Duodenal mucosa (tissue), 2 donors: ENCODE measurements at regions not wholly inside any gene's neighbourhood (a gene's known extent, or its start where the extent isn't known, plus 50 kb on each side); places are given as distances from the start of the nearest gene placed in this dataset.

Source experiments
- H3K27ac ChIP-seq: one replicate; pipeline ENCODE4 v1.7.0; 2013; ENCODE audit warnings: low read depth, low read length
- H3K27me3 ChIP-seq, 2 donors: one replicate each; pipeline ENCODE4 v1.7.0; 2013; ENCODE audit warnings: low read length in 2 of 2, control low read depth in 1 of 2; ENCODE audit not compliant: insufficient read depth in 2 of 2, control insufficient read depth in 1 of 2
- H3K36me3 ChIP-seq, 2 donors: one replicate each; pipeline ENCODE4 v1.7.0; 2013; ENCODE audit warnings: low read length in 2 of 2, control low read depth in 1 of 2; ENCODE audit not compliant: insufficient read depth in 2 of 2, control insufficient read depth in 1 of 2
- H3K4me1 ChIP-seq, 2 donors: one replicate each; pipeline ENCODE4 v1.7.0; 2013; ENCODE audit warnings: low read length in 2 of 2, control low read depth in 1 of 2; ENCODE audit not compliant: insufficient read depth in 2 of 2, control insufficient read depth in 1 of 2
- H3K4me3 ChIP-seq, 2 donors: one replicate each; pipeline ENCODE4 v1.7.0; 2013; ENCODE audit warnings: low read length in 2 of 2, low read depth in 1 of 2
- H3K9ac ChIP-seq, 2 donors: one replicate each; pipeline ENCODE4 v1.7.0; 2013; ENCODE audit warnings: low read length in 2 of 2, low read depth in 1 of 2
- H3K9me3 ChIP-seq, 2 donors: one replicate each; pipeline ENCODE4 v1.7.0; 2013; ENCODE audit warnings: low read length in 2 of 2, control low read depth in 1 of 2; ENCODE audit not compliant: control insufficient read depth in 1 of 2

- Histone ChIP-seq H3K36me3 (no peaks in the 10 kb centered on the region), H3K27ac (no peak overlapping the region), H3K9ac (no peak overlapping the region), H3K9me3 (peaks cover 0 to 4% of the 10 kb centered on the region in 2 donors), H3K4me1 (no peaks in the 10 kb centered on the region), H3K27me3 (peaks cover 0 to 3% of the 10 kb centered on the region in 2 donors), H3K4me3 (no peak overlapping the region)
Observed at GRCh38 chr9:88280816-88281382, 107.3 kb upstream of the SPIN1 start.

DNA sequence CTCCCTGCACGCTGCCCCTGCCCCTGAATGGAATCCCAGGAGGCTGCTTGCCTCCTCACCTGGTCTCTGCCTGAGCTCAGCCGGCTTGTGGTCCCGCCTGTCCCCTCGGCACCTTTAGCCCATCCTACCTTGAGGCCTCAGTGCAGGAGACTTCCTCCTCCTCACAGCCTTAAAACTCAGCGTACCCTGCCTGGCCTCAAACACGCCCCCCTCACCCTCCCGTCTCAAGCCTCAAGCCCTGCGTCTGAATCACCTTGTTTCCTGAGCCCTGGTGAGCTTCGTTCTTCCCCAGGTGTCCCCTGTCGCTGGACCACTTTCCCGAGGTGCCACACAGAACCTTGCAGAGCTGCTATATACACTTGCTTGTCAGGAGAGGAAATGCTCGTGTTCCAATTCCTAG, 110.2 kb upstream of the SPIN1 start:
- H3K4me3 ChIP-seq = no peak overlapping the region
- H3K9ac ChIP-seq = no peak overlapping the region
- no peak overlapping the region for H3K27ac ChIP-seq
- no peaks in the 10 kb centered on the region for H3K36me3 ChIP-seq
- H3K4me1 ChIP-seq = no peaks in the 10 kb centered on the region
- peaks cover 0 to 3% of the 10 kb centered on the region in 2 donors for H3K27me3 ChIP-seq
- H3K9me3 ChIP-seq = no peaks in the 10 kb centered on the region

DNA sequence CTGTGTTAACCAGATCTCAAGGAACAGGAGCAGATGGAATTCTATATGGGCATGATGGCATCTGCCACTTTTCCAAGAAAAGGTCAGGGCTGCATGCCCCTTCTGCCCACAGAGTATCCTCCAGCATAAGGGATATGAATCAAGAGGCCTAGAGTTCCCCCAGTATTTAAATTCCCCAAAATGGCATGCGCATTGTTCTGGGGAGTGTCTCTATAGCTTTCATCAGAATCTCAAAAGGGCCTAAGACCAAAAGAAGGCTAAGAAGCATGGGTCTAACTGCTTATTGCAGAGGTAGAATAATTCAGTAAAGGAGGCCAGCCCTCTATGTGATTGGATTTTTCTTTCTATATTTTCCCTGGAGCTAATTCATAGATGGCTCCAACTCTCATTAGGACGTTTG, 114.2 kb upstream of the SPIN1 start:
- Histone ChIP-seq H3K36me3 (no peaks in the 10 kb centered on the region), H3K9me3 (no peaks in the 10 kb centered on the region), H3K27ac (no peak overlapping the region), H3K4me3 (no peak overlapping the region), H3K9ac (no peak overlapping the region), H3K27me3 (peaks cover 0 to 3% of the 10 kb centered on the region in 2 donors), H3K4me1 (no peaks in the 10 kb centered on the region)

GRCh38 chr9:88272986-88273385, 115.3 kb upstream of the SPIN1 start:
- H3K4me1 ChIP-seq = no peaks in the 10 kb centered on the region
- peaks cover 0 to 2% of the 10 kb centered on the region in 2 donors for H3K27me3 ChIP-seq
- no peak overlapping the region for H3K9ac ChIP-seq
- H3K27ac ChIP-seq = no peak overlapping the region
- no peak overlapping the region for H3K4me3 ChIP-seq
- no peaks in the 10 kb centered on the region for H3K9me3 ChIP-seq
- H3K36me3 ChIP-seq = no peaks in the 10 kb centered on the region

- H3K4me1 ChIP-seq = no peaks in the 10 kb centered on the region
- H3K4me3 ChIP-seq = no peak overlapping the region
- H3K9ac ChIP-seq = no peak overlapping the region
- no peaks in the 10 kb centered on the region for H3K27me3 ChIP-seq
- no peaks in the 10 kb centered on the region for H3K9me3 ChIP-seq
- no peak overlapping the region for H3K27ac ChIP-seq
- no peaks in the 10 kb centered on the region for H3K36me3 ChIP-seq
Observed at GRCh38 chr9:88270413-88270812, 117.8 kb upstream of the SPIN1 start.

DNA sequence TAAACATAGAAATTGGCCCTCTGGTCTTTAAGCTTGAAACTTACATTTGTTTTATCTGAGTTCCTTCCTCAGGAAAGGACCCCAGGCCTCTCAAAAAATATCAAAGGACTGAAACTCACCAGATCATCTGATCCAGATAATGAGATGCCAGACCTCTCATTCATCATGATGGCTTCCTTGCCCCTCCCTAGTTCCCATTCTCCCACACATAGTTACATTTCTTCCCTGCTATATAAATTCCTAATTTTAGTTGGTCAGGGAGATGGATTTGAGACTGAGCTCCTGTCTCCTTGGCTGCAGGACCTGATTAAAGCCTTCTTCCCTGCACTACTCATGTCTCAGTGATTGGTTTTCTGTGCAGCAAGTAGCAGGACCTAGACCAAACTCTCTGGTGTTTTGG, 119.4 kb upstream of the SPIN1 start:
- no peak overlapping the region for H3K9ac ChIP-seq
- no peak overlapping the region for H3K4me3 ChIP-seq
- H3K4me1 ChIP-seq = no peaks in the 10 kb centered on the region
- no peaks in the 10 kb centered on the region for H3K27me3 ChIP-seq
- H3K27ac ChIP-seq = no peak overlapping the region
- H3K9me3 ChIP-seq = no peaks in the 10 kb centered on the region
- no peaks in the 10 kb centered on the region for H3K36me3 ChIP-seq

DNA sequence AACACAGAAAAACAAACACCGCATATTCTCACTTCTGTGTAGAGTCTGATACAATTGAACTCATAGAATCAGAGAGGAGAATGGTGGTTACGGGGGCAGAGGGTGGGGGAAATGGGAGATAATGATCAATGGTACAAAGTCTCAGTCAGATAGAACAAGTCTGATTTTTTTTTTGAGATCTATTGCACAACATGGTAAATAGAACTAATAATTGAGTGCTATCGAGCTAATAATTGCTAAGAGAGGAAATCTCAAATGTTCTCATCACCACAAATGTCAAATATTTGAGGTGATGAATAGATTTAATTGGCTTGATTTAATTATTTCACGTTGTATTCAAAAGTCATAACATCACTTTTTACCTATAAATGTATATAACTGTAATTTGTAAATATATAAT, 121.0 kb upstream of the SPIN1 start:
- Histone ChIP-seq H3K9me3 (no peaks in the 10 kb centered on the region), H3K4me1 (no peaks in the 10 kb centered on the region), H3K4me3 (no peak overlapping the region), H3K27ac (no peak overlapping the region), H3K36me3 (no peaks in the 10 kb centered on the region), H3K27me3 (no peaks in the 10 kb centered on the region), H3K9ac (no peak overlapping the region)

DNA sequence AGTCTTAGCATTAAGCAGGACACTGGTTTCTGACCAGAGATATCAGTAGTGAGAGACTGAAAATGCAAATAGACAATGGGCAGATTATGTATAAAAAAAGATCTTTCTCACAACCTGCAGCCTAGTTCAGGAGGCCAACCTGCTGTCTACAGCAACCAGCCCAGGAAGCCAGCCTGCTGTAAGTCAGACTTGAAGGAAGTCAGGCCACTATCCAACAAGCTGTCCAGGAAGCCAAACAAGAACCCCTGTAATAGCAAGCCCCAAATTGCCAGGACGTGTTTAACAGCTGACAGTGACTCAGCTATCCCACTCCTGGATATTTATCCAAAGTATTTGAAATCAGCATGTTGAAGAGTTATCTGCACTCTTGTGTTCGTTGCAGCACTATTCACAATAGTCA, 121.8 kb upstream of the SPIN1 start:
- Histone ChIP-seq H3K4me3 (no peak overlapping the region), H3K4me1 (no peaks in the 10 kb centered on the region), H3K27ac (no peak overlapping the region), H3K9me3 (no peaks in the 10 kb centered on the region), H3K9ac (no peak overlapping the region), H3K27me3 (no peaks in the 10 kb centered on the region), H3K36me3 (no peaks in the 10 kb centered on the region)

GRCh38 chr9:88259001-88259400, 120.7 kb upstream of the SPATA31C2 start:
- H3K4me3 ChIP-seq = no peak overlapping the region
- no peak overlapping the region for H3K9ac ChIP-seq
- H3K27ac ChIP-seq = no peak overlapping the region
- no peaks in the 10 kb centered on the region for H3K36me3 ChIP-seq
- no peaks in the 10 kb centered on the region for H3K9me3 ChIP-seq
- H3K4me1 ChIP-seq = no peaks in the 10 kb centered on the region
- H3K27me3 ChIP-seq = no peaks in the 10 kb centered on the region

DNA sequence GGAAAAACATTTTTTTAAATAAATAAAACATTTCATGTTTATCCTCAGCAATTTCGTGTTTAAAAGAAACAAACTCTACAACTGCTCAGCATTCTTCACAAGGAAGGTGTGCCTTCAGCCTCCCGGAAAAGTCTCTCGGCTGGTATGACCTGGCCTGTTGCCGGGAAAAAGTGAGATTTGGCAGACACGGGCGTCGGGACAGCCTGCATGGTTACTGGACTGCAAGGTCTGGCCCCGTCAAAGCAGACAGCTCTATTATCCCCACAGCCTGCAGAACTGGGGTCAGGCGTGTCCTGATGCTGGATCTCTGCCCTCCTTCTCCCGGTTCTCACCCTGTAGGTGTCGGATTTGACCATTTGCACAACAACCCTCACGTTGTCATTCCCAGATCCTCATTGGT, 120.3 kb upstream of the SPATA31C2 start:
- Histone ChIP-seq H3K4me1 (no peaks in the 10 kb centered on the region), H3K9me3 (no peaks in the 10 kb centered on the region), H3K27ac (no peak overlapping the region), H3K36me3 (no peaks in the 10 kb centered on the region), H3K9ac (no peak overlapping the region), H3K27me3 (no peaks in the 10 kb centered on the region), H3K4me3 (no peak overlapping the region)

- no peaks in the 10 kb centered on the region for H3K9me3 ChIP-seq
- no peaks in the 10 kb centered on the region for H3K4me1 ChIP-seq
- no peak overlapping the region for H3K27ac ChIP-seq
- no peaks in the 10 kb centered on the region for H3K36me3 ChIP-seq
- H3K27me3 ChIP-seq = no peaks in the 10 kb centered on the region
- no peak overlapping the region for H3K4me3 ChIP-seq
- no peak overlapping the region for H3K9ac ChIP-seq
Observed at GRCh38 chr9:88258024-88258423, 119.7 kb upstream of the SPATA31C2 start.
